Activated naive CD4-positive, alpha-beta T cell treated with anti-CD3 and anti-CD28 coated beads, Interleukin-2, amount 10 ng/mL, durations not matched to agents 7 days and 5 days (primary cell): ENCODE measurements at regions not wholly inside any gene's neighbourhood (a gene's known extent, or its start where the extent isn't known, plus 50 kb on each side); places are given as distances from the start of the nearest gene placed in this dataset.

Experiments used
- CTCF ChIA-PET: fragments of 350-600 bp; sonication (Branson Sonifier 250); formaldehyde crosslinking; loops from one replicate; lab custom pipeline; 2021; ENCODE audit warnings: antibody characterized with exemption; lab: Charles Lee
- DNase-seq: peaks from one replicate; pipeline ENCODE4 v3.0.0-alpha.2; 2020
- H3K27ac Mint-ChIP-seq: one replicate; pipeline ENCODE4 v1.8.0; 2021; ENCODE audit warnings: mild to moderate bottlenecking, moderate library complexity, mixed read lengths
- H3K27me3 Mint-ChIP-seq: one replicate; pipeline ENCODE4 v1.8.0; 2021; ENCODE audit warnings: mild to moderate bottlenecking, mixed read lengths
- H3K36me3 Mint-ChIP-seq: one replicate; pipeline ENCODE4 v1.8.0; 2021; ENCODE audit warnings: mixed read lengths
- H3K4me1 Mint-ChIP-seq: one replicate; pipeline ENCODE4 v1.8.0; 2021; ENCODE audit warnings: mixed read lengths
- H3K4me3 Mint-ChIP-seq: one replicate; pipeline ENCODE4 v1.8.0; 2021; ENCODE audit warnings: mild to moderate bottlenecking, moderate library complexity, mixed read lengths
- H3K9me3 Mint-ChIP-seq: one replicate; pipeline ENCODE4 v1.8.0; 2021; ENCODE audit warnings: mixed read lengths

GRCh38 chr1:36687312-36687711, 204.6 kb upstream of the CSF3R start:
- H3K27ac Mint-ChIP-seq = no peak overlapping the region
- H3K9me3 Mint-ChIP-seq = no peaks in the 10 kb centered on the region
- CTCF ChIA-PET = no interaction called here
- no peaks in the 10 kb centered on the region for H3K36me3 Mint-ChIP-seq
- no peak for DNase-seq
- H3K4me1 Mint-ChIP-seq = no peaks in the 10 kb centered on the region
- H3K27me3 Mint-ChIP-seq = peaks cover 11% of the 10 kb centered on the region
- no peak overlapping the region for H3K4me3 Mint-ChIP-seq

- CTCF ChIA-PET = no interaction called here
- Mint-ChIP-seq H3K27me3 (peaks cover 29% of the 10 kb centered on the region), H3K36me3 (no peaks in the 10 kb centered on the region)
Observed at GRCh38 chr1:36675931-36676562, 193.3 kb upstream of the CSF3R start.

GRCh38 chr1:36675106-36675505, 192.4 kb upstream of the CSF3R start:
- Mint-ChIP-seq H3K27ac (no peak overlapping the region), H3K9me3 (no peaks in the 10 kb centered on the region), H3K4me3 (no peak overlapping the region), H3K27me3 (peaks cover 30% of the 10 kb centered on the region), H3K4me1 (no peaks in the 10 kb centered on the region), H3K36me3 (no peaks in the 10 kb centered on the region)
- CTCF ChIA-PET = no interaction called here
- no peak for DNase-seq

More at GRCh38 chr1:36675931-36676562, 193.3 kb upstream of the CSF3R start:
- H3K4me3 Mint-ChIP-seq = no peak overlapping the region
- H3K4me1 Mint-ChIP-seq = no peaks in the 10 kb centered on the region
- DNase-seq = no peak
- H3K9me3 Mint-ChIP-seq = no peaks in the 10 kb centered on the region
- H3K27ac Mint-ChIP-seq = no peak overlapping the region

DNA sequence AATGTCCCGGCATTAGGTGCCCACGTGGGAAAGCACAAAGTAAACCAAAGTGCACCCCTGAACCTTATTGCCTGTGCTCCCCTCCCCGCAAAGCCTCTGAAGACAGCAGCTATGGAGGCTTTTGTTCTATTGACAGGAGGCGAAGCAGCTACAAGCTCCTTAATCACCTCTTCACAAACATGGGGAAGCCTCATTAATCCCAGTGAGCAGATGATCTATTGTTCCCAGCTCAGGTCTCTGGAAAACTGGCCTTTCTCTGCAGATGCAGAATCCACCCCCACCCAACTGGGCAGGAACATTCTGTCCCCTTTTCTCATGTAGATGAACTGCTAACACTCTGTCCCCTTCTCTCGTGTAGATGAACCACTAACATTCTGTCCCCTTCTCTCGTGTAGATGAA, 190.5 kb upstream of the CSF3R start:
- Mint-ChIP-seq H3K27ac (no peak overlapping the region), H3K9me3 (no peaks in the 10 kb centered on the region), H3K4me3 (no peak overlapping the region), H3K4me1 (no peaks in the 10 kb centered on the region), H3K27me3 (peaks cover 43% of the 10 kb centered on the region), H3K36me3 (no peaks in the 10 kb centered on the region)
- no peak for DNase-seq
- CTCF ChIA-PET = no interaction called here

DNA sequence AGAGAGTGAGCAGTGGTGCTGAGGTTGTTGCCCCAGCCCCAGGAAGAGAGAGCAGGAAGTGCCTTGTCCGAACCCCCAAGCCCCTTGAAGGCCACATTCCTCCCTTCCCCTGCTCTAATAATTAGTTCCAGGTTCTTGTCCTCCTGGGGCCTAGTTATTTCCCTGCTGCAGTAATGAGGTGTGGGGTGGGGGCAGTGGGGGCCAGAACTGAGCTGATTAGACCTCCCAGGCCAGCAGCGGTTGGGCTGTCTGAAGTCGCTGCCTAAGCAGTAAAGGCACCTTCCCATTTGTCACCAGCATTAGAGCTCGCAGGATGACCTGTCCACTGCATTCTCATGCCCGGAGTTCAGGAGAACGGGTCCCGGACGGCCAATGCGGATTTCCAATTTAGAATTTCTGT, 186.5 kb upstream of the CSF3R start:
- Mint-ChIP-seq H3K9me3 (no peaks in the 10 kb centered on the region), H3K4me1 (no peaks in the 10 kb centered on the region), H3K27me3 (peaks cover 35% of the 10 kb centered on the region), H3K4me3 (no peak overlapping the region), H3K27ac (no peak overlapping the region), H3K36me3 (no peaks in the 10 kb centered on the region)
- CTCF ChIA-PET = no interaction called here
- no peak for DNase-seq

DNA sequence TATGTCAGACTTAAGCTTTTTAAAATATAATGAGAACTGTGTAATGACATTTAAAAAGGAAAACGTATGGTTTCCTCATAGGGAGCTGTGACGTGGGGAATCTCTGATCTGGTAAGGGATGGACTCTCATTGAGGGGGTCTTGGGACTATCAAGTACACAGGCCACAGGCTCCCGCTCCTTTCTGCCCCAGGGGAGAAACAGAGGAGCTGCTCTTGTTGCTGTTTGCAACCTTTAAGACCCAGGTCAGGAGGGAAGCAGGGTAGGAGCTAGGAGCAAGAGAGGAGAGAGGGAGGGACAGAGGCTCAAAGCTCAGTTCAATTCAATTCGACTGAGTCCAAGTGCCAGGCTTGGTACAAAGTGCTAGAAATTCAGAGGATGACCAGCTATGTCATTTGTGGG, 185.1 kb upstream of the CSF3R start:
- H3K36me3 Mint-ChIP-seq = no peaks in the 10 kb centered on the region
- CTCF ChIA-PET = interaction anchor here (0.7 kb wide), 1 partner anchor 18 kb away, joined by 3 read pairs; no protein-coding TSS in a partner anchor
- no peak for DNase-seq
- no peak overlapping the region for H3K4me3 Mint-ChIP-seq
- no peaks in the 10 kb centered on the region for H3K4me1 Mint-ChIP-seq
- H3K9me3 Mint-ChIP-seq = no peaks in the 10 kb centered on the region
- H3K27me3 Mint-ChIP-seq = peaks cover 35% of the 10 kb centered on the region
- no peak overlapping the region for H3K27ac Mint-ChIP-seq

- Mint-ChIP-seq H3K4me1 (no peaks in the 10 kb centered on the region), H3K27ac (no peak overlapping the region), H3K36me3 (no peaks in the 10 kb centered on the region), H3K9me3 (no peaks in the 10 kb centered on the region), H3K4me3 (no peak overlapping the region), H3K27me3 (peaks cover 35% of the 10 kb centered on the region)
- CTCF ChIA-PET = no interaction called here
- no peak for DNase-seq
Observed at GRCh38 chr1:36667256-36667655, 184.5 kb upstream of the CSF3R start.

DNA sequence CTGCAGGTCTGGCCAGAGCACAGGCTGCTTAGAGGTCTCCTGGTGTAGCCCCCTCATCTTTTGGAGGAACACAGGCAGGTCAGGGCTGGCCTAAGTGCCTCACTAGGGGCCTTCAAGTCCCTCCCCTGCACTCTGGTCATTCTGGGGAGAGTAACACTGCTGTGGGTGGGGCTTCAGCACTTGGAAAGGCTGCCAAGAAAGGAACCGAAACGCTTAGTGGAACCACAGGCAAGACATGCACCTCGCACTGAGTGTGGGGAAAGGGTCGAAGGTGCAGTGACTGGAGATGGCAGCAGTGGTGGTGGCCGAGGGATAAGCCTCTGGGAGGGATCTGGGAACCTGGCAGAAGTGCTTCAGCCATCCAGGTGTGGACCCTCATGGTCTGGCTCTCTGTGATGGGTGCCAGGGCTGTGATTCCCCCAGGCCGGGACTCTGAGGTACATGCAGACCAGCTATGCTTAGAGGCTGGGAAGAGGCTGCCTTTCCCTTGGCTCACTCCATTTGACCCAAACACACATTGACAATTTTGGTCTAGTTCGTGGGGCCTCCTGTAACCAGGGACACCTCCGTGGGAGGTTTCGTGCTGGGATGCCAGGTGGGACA, 182.9 kb upstream of the CSF3R start:
- DNase-seq = no peak
- CTCF ChIA-PET = no interaction called here
- no peaks in the 10 kb centered on the region for H3K9me3 Mint-ChIP-seq
- no peak overlapping the region for H3K4me3 Mint-ChIP-seq
- no peaks in the 10 kb centered on the region for H3K4me1 Mint-ChIP-seq
- peaks cover 34% of the 10 kb centered on the region for H3K27me3 Mint-ChIP-seq
- no peaks in the 10 kb centered on the region for H3K36me3 Mint-ChIP-seq
- no peak overlapping the region for H3K27ac Mint-ChIP-seq

GRCh38 chr1:36664571-36665287, 182.0 kb upstream of the CSF3R start:
- CTCF ChIA-PET = no interaction called here
- Mint-ChIP-seq H3K27ac (no peak overlapping the region), H3K4me1 (no peaks in the 10 kb centered on the region), H3K36me3 (no peaks in the 10 kb centered on the region), H3K27me3 (peaks cover 32% of the 10 kb centered on the region), H3K4me3 (no peak overlapping the region), H3K9me3 (no peaks in the 10 kb centered on the region)
- DNase-seq = no peak

- no peak for DNase-seq
- Mint-ChIP-seq H3K36me3 (no peaks in the 10 kb centered on the region), H3K27me3 (peaks cover 31% of the 10 kb centered on the region), H3K4me3 (no peak overlapping the region), H3K27ac (no peak overlapping the region), H3K4me1 (no peaks in the 10 kb centered on the region), H3K9me3 (no peaks in the 10 kb centered on the region)
- CTCF ChIA-PET = no interaction called here
Observed at GRCh38 chr1:36663772-36664430, 181.2 kb upstream of the CSF3R start.

- Mint-ChIP-seq H3K27ac (no peak overlapping the region), H3K36me3 (no peaks in the 10 kb centered on the region), H3K4me1 (no peaks in the 10 kb centered on the region), H3K4me3 (no peak overlapping the region), H3K27me3 (peaks cover 43% of the 10 kb centered on the region), H3K9me3 (no peaks in the 10 kb centered on the region)
- CTCF ChIA-PET = no interaction called here
- DNase-seq = no peak
Observed at GRCh38 chr1:36658838-36659237, 176.1 kb upstream of the CSF3R start.

GRCh38 chr1:36657826-36658225, 175.1 kb upstream of the CSF3R start:
- CTCF ChIA-PET = no interaction called here
- no peaks in the 10 kb centered on the region for H3K4me1 Mint-ChIP-seq
- no peaks in the 10 kb centered on the region for H3K36me3 Mint-ChIP-seq
- H3K9me3 Mint-ChIP-seq = no peaks in the 10 kb centered on the region
- H3K27me3 Mint-ChIP-seq = peaks cover 44% of the 10 kb centered on the region
- no peak overlapping the region for H3K27ac Mint-ChIP-seq
- peak; percentile 10 for DNase-seq
- no peak overlapping the region for H3K4me3 Mint-ChIP-seq

DNA sequence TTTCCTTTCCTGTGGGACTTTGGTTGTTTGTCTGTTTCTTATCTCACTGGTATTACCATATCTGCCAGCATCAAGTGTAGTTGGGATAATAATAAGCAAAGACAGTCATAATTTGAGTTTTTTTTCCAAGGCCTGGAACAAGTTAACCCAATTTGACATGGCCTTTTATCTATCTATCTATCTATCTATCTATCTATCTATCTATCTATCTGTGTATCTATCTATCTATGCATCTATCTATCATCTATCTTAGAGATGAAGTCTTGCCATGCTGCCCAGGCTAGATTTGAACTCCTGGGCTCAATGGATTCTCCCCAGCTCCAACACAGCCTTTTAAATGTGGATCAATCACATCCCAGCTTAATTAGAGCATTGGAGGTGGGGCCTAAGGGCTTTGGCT, 174.1 kb upstream of the CSF3R start:
- CTCF ChIA-PET = no interaction called here
- H3K9me3 Mint-ChIP-seq = no peaks in the 10 kb centered on the region
- no peaks in the 10 kb centered on the region for H3K4me1 Mint-ChIP-seq
- peaks cover 48% of the 10 kb centered on the region for H3K27me3 Mint-ChIP-seq
- H3K36me3 Mint-ChIP-seq = no peaks in the 10 kb centered on the region
- no peak overlapping the region for H3K27ac Mint-ChIP-seq
- no peak overlapping the region for H3K4me3 Mint-ChIP-seq
- DNase-seq = no peak

DNA sequence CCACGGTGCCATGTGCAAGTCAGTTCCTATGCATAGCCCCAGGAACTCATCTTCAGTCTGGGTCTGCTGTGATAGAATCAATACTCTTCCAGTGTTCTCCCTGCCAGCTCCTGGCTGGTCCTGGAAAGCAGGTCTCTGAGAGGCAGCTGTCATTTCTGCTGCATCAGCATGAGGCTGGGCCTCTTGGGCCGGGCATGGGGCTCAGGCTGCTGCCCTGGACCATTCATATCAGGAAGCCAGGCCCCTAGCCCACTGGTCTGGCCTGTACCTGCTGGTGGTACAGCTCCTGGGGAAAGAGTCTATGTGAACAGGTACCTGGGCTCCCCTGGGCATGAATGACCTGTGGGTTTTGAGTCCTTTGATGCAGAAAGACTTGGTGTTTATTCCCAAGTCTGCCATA, 173.6 kb upstream of the CSF3R start:
- no peak overlapping the region for H3K4me3 Mint-ChIP-seq
- no peaks in the 10 kb centered on the region for H3K4me1 Mint-ChIP-seq
- H3K9me3 Mint-ChIP-seq = no peaks in the 10 kb centered on the region
- H3K27ac Mint-ChIP-seq = no peak overlapping the region
- DNase-seq = no peak
- H3K36me3 Mint-ChIP-seq = no peaks in the 10 kb centered on the region
- CTCF ChIA-PET = no interaction called here
- H3K27me3 Mint-ChIP-seq = peaks cover 48% of the 10 kb centered on the region
